GM23248 (cell line): ENCODE measurements at regions not wholly inside any gene's neighbourhood (a gene's known extent, or its start where the extent isn't known, plus 50 kb on each side); places are given as distances from the start of the nearest gene placed in this dataset.

Experiments used
- DNase-seq: peaks from one replicate; pipeline ENCODE4 v3.0.0-alpha.2; 2015
- H2AFZ ChIP-seq: fragments of 200-600 bp; sonication (generic); 2 replicates; pipeline ENCODE4 v1.6.1; 2016; ENCODE audit warnings: antibody characterized with exemption
- H3F3A ChIP-seq: fragments of 200-600 bp; sonication (generic); 2 replicates; pipeline ENCODE4 v1.6.1; 2016; ENCODE audit warnings: mild to moderate bottlenecking, antibody characterized with exemption, mixed run types; ENCODE audit not compliant: insufficient read depth
- H3K27ac ChIP-seq: fragments of 200-600 bp; sonication (generic); 2 replicates; pipeline ENCODE4 v1.5.1; 2016; ENCODE audit warnings: mild to moderate bottlenecking
- H3K27me3 ChIP-seq: fragments of 200-600 bp; sonication (generic); replicated peaks from 2 replicates; pipeline ENCODE4 v1.6.1; 2016; ENCODE audit warnings: mild to moderate bottlenecking; ENCODE audit not compliant: insufficient read depth
- H3K36me3 ChIP-seq: fragments of 200-600 bp; sonication (generic); 2 replicates; pipeline ENCODE4 v1.6.1; 2016; ENCODE audit warnings: low read depth, mild to moderate bottlenecking
- H3K4me1 ChIP-seq: fragments of 200-600 bp; sonication (generic); 2 replicates; pipeline ENCODE4 v1.6.1; 2016; ENCODE audit warnings: mild to moderate bottlenecking; ENCODE audit not compliant: insufficient read depth
- H3K4me2 ChIP-seq: fragments of 200-600 bp; sonication (generic); one replicate; pipeline ENCODE4 v1.6.1; 2016; ENCODE audit warnings: mild to moderate bottlenecking; ENCODE audit not compliant: unreplicated experiment
- H3K4me3 ChIP-seq: fragments of 200-600 bp; sonication (generic); 2 replicates; pipeline ENCODE4 v1.5.1; 2016; ENCODE audit warnings: mild to moderate bottlenecking
- H3K79me2 ChIP-seq: fragments of 200-600 bp; sonication (generic); 2 replicates; pipeline ENCODE4 v1.6.1; 2016; ENCODE audit warnings: mild to moderate bottlenecking; ENCODE audit not compliant: insufficient read depth
- H3K9ac ChIP-seq: fragments of 200-600 bp; sonication (generic); 2 replicates; pipeline ENCODE4 v1.6.1; 2016; ENCODE audit warnings: mild to moderate bottlenecking
- H3K9me2 ChIP-seq: fragments of 200-600 bp; sonication (generic); 2 replicates; pipeline ENCODE4 v1.6.1; 2016; ENCODE audit warnings: mixed run types, mild to moderate bottlenecking, moderate library complexity; ENCODE audit not compliant: insufficient read depth
- H3K9me3 ChIP-seq: fragments of 200-600 bp; sonication (generic); one replicate; pipeline ENCODE4 v1.6.1; 2017; ENCODE audit warnings: low read depth
- H4K20me1 ChIP-seq: fragments of 200-600 bp; sonication (generic); 2 replicates; pipeline ENCODE4 v1.6.0; 2016; ENCODE audit not compliant: insufficient read depth
- EZH2 ChIP-seq: fragments of 200-600 bp; sonication (generic); IDR thresholded peaks from 2 replicates; pipeline ENCODE4 v1.6.1; 2018; ENCODE audit warnings: antibody characterized with exemption, mild to moderate bottlenecking; ENCODE audit not compliant: insufficient read depth, poor library complexity, severe bottlenecking
- EZH2phosphoT487 ChIP-seq: fragments of 200-600 bp; sonication (generic); IDR thresholded peaks from 2 replicates; pipeline ENCODE4 v1.6.1; 2018; ENCODE audit warnings: antibody characterized with exemption, moderate library complexity, mild to moderate bottlenecking, low read depth; ENCODE audit not compliant: insufficient read depth
- WGBS, 2 experiments: methylation state at CpG; one replicate each; pipeline ENCODE4 v1.1.6; 2015 to 2017; ENCODE audit warnings: low lambda C conversion rate in 2 of 2, low coverage in 1 of 2; ENCODE audit errors: missing lambda C conversion rate in 2 of 2; 5-methylcytosine and 5-hydroxymethylcytosine counted together
- in situ Hi-C: fragments of 300-500 bp; cut with MboI; formaldehyde crosslinking; loops from 2 replicates; pipeline ENCODE4 v1.15.0; 2020

- no peak overlapping the region for H3K4me3 ChIP-seq
- H3K9ac ChIP-seq: no peak overlapping the region
- no peaks in the 10 kb centered on the region for H3K36me3 ChIP-seq
- 54 to 64% methylated on average over 2 of the region's 2 CpGs for WGBS, 2 experiments
- H3K4me2 ChIP-seq: no peak overlapping the region
- H3K9me2 ChIP-seq: no peaks in the 10 kb centered on the region
- TF ChIP-seq EZH2phosphoT487: no peak
- TF ChIP-seq EZH2: no peak
- H3K27me3 ChIP-seq: no peaks in the 10 kb centered on the region
- no peak overlapping the region for H3K27ac ChIP-seq
- H3K79me2 ChIP-seq: no peaks in the 10 kb centered on the region
- no peaks in the 10 kb centered on the region for H3K4me1 ChIP-seq
- no peaks in the 10 kb centered on the region for H3K9me3 ChIP-seq
- no peaks in the 10 kb centered on the region for H4K20me1 ChIP-seq
- no peak for DNase-seq
- in situ Hi-C loops: no loop called here
- H2AFZ ChIP-seq: no peak overlapping the region
- H3F3A ChIP-seq: no peaks in the 10 kb centered on the region
Measured at GRCh38 chr5:125720348-125720685, 702.9 kb upstream of the GRAMD2B start.

- Histone ChIP-seq H3K27me3 (no peaks in the 10 kb centered on the region), H3K4me2 (no peak overlapping the region), H3K27ac (no peak overlapping the region), H3K9ac (no peak overlapping the region), H3K4me1 (no peaks in the 10 kb centered on the region), H3K79me2 (no peaks in the 10 kb centered on the region), H3F3A (no peaks in the 10 kb centered on the region), H2AFZ (no peak overlapping the region), H4K20me1 (no peaks in the 10 kb centered on the region), H3K4me3 (no peak overlapping the region), H3K36me3 (no peaks in the 10 kb centered on the region), H3K9me2 (no peaks in the 10 kb centered on the region), H3K9me3 (no peaks in the 10 kb centered on the region)
- 89 to 94% methylated on average over 1 of the region's 1 CpG for WGBS, 2 experiments
- in situ Hi-C loops: no loop called here
- DNase-seq: no peak
- TF ChIP-seq EZH2 (no peak), EZH2phosphoT487 (no peak)
Measured at GRCh38 chr5:125720721-125721120, 702.5 kb upstream of the GRAMD2B start.

- H3K27me3 ChIP-seq: no peaks in the 10 kb centered on the region
- no peak overlapping the region for H3K4me3 ChIP-seq
- 62 to 71% methylated on average over 1 of the region's 1 CpG for WGBS, 2 experiments
- DNase-seq: peak; percentile 2
- H3K27ac ChIP-seq: no peak overlapping the region
- no peaks in the 10 kb centered on the region for H3K9me2 ChIP-seq
- no peaks in the 10 kb centered on the region for H3F3A ChIP-seq
- TF ChIP-seq EZH2: no peak
- TF ChIP-seq EZH2phosphoT487: no peak
- no peaks in the 10 kb centered on the region for H3K79me2 ChIP-seq
- no peak overlapping the region for H3K9ac ChIP-seq
- H4K20me1 ChIP-seq: no peaks in the 10 kb centered on the region
- in situ Hi-C loops: no loop called here
- no peak overlapping the region for H2AFZ ChIP-seq
- H3K36me3 ChIP-seq: no peaks in the 10 kb centered on the region
- no peaks in the 10 kb centered on the region for H3K9me3 ChIP-seq
- no peak overlapping the region for H3K4me2 ChIP-seq
- H3K4me1 ChIP-seq: no peaks in the 10 kb centered on the region
Measured at GRCh38 chr5:125722550-125722949, 700.7 kb upstream of the GRAMD2B start.

GRCh38 chr5:125725691-125726090, 697.5 kb upstream of the GRAMD2B start:
- Histone ChIP-seq H3K4me3 (no peak overlapping the region), H3K4me2 (no peak overlapping the region), H3K9ac (no peak overlapping the region), H4K20me1 (no peaks in the 10 kb centered on the region), H3K9me3 (no peaks in the 10 kb centered on the region), H3K4me1 (no peaks in the 10 kb centered on the region), H3K27ac (no peak overlapping the region), H3K79me2 (no peaks in the 10 kb centered on the region), H3F3A (no peaks in the 10 kb centered on the region), H2AFZ (no peak overlapping the region), H3K27me3 (no peaks in the 10 kb centered on the region), H3K9me2 (no peaks in the 10 kb centered on the region), H3K36me3 (no peaks in the 10 kb centered on the region)
- in situ Hi-C loops: no loop called here
- peak; percentile 0 for DNase-seq
- 8 to 13% methylated on average over 4 of the region's 4 CpGs for WGBS, 2 experiments
- no peak for TF ChIP-seq EZH2phosphoT487
- TF ChIP-seq EZH2: no peak

- no peak overlapping the region for H3K27ac ChIP-seq
- H3F3A ChIP-seq: no peaks in the 10 kb centered on the region
- H3K4me2 ChIP-seq: no peak overlapping the region
- no peaks in the 10 kb centered on the region for H3K79me2 ChIP-seq
- no peaks in the 10 kb centered on the region for H3K27me3 ChIP-seq
- no peaks in the 10 kb centered on the region for H4K20me1 ChIP-seq
- 72 to 82% methylated on average over 3 of the region's 3 CpGs for WGBS, 2 experiments
- H3K36me3 ChIP-seq: no peaks in the 10 kb centered on the region
- H3K4me1 ChIP-seq: no peaks in the 10 kb centered on the region
- no peaks in the 10 kb centered on the region for H3K9me3 ChIP-seq
- in situ Hi-C loops: no loop called here
- DNase-seq: no peak
- no peak for TF ChIP-seq EZH2
- no peak for TF ChIP-seq EZH2phosphoT487
- no peak overlapping the region for H3K9ac ChIP-seq
- H3K4me3 ChIP-seq: no peak overlapping the region
- no peaks in the 10 kb centered on the region; the same call in 1 of the 2 replicates for H3K9me2 ChIP-seq
- H2AFZ ChIP-seq: no peak overlapping the region
Measured at GRCh38 chr5:125743939-125744338, 679.3 kb upstream of the GRAMD2B start.
